Nephron (organoid): ENCODE measurements at regions not wholly inside any gene's neighbourhood (a gene's known extent, or its start where the extent isn't known, plus 50 kb on each side); places are given as distances from the start of the nearest gene placed in this dataset.

Experiments
- H3K27ac Mint-ChIP-seq, 3 experiments: 2 replicates each; pipeline ENCODE4 v1.8.0; 2020; ENCODE audit warnings: mixed read lengths in 3 of 3, mild to moderate bottlenecking in 2 of 3, moderate library complexity in 1 of 3
- H3K27me3 Mint-ChIP-seq: 2 replicates; pipeline ENCODE4 v1.8.0; 2021; ENCODE audit warnings: low read depth, mild to moderate bottlenecking, moderate library complexity, mixed read lengths
- H3K36me3 Mint-ChIP-seq: 2 replicates; pipeline ENCODE4 v1.8.0; 2020; ENCODE audit warnings: low read depth, mixed read lengths
- H3K4me1 Mint-ChIP-seq: 2 replicates; pipeline ENCODE4 v1.8.0; 2020; ENCODE audit warnings: mixed read lengths
- H3K4me3 Mint-ChIP-seq, 3 experiments: 2 replicates each; pipeline ENCODE4 v1.8.0; 2020; ENCODE audit warnings: mild to moderate bottlenecking in 3 of 3, mixed read lengths in 3 of 3, moderate library complexity in 2 of 3
- H3K9me3 Mint-ChIP-seq: 2 replicates; pipeline ENCODE4 v1.8.0; 2020; ENCODE audit warnings: mixed read lengths
- TF ChIP-seq, protein P1 (sequence below), 3 experiments: fragments of 200-600 bp; sonication (generic); IDR thresholded peaks; one replicate each; pipeline ENCODE4 v1.5.0; 2021; ENCODE audit warnings: antibody characterized with exemption in 3 of 3; ENCODE audit not compliant: unreplicated experiment in 3 of 3

DNA sequence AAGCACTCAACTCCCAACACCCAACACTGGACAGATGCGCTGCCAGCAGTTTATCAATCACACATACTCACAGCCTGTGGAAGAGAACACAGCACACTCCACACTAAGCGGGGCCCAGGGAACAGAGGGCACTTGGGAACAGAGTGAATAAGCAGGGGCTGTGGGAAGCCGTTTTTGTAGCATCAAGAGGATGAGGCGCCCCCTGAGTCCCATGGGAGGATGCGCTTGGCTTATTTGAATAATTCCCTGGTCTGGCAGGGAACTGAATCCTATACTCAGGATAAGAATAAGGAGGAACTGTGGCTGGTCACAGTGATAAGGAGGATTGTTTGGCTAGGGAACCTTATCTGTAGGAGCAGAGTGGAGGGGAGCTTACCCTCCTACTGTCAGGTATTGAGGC is 96.1 kb upstream of the DNAH5 start:
- Mint-ChIP-seq H3K4me1 (peaks cover 52% of the 10 kb centered on the region), H3K9me3 (peaks cover 3% of the 10 kb centered on the region), H3K36me3 (no peaks in the 10 kb centered on the region), H3K27ac (no peak overlapping the region), H3K27me3 (peaks cover 10% of the 10 kb centered on the region), H3K4me3 (no peak overlapping the region)
- TF ChIP-seq, protein P1, sequence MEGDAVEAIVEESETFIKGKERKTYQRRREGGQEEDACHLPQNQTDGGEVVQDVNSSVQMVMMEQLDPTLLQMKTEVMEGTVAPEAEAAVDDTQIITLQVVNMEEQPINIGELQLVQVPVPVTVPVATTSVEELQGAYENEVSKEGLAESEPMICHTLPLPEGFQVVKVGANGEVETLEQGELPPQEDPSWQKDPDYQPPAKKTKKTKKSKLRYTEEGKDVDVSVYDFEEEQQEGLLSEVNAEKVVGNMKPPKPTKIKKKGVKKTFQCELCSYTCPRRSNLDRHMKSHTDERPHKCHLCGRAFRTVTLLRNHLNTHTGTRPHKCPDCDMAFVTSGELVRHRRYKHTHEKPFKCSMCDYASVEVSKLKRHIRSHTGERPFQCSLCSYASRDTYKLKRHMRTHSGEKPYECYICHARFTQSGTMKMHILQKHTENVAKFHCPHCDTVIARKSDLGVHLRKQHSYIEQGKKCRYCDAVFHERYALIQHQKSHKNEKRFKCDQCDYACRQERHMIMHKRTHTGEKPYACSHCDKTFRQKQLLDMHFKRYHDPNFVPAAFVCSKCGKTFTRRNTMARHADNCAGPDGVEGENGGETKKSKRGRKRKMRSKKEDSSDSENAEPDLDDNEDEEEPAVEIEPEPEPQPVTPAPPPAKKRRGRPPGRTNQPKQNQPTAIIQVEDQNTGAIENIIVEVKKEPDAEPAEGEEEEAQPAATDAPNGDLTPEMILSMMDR (IDR thresholded peaks at IDR 0.05; ENCODE audit: unreplicated experiment in 3 of 3): no peak

DNA sequence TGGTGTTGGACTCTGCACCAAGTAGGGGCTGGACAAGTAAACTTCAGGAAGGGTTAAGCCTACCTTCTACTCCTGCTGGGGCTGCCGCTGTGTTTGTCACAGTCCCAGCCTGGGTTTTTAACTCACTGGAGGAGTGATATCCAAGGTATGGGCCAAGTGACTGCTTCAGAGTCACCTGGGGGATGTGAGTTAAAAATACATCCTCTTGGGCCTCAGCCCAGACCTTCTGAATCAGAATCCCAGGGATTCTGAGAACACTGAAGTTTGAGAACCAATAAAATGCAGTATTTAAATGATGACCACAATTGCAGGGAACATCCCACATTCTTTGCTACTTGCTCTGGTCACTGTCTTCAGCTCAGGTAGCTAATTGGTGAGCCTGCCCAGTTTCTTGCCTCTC is 95.1 kb upstream of the DNAH5 start:
- peaks cover 10% of the 10 kb centered on the region for H3K27me3 Mint-ChIP-seq
- H3K27ac Mint-ChIP-seq: no peak overlapping the region
- no peaks in the 10 kb centered on the region for H3K36me3 Mint-ChIP-seq
- TF ChIP-seq, protein P1 (IDR thresholded peaks at IDR 0.05; ENCODE audit: unreplicated experiment in 3 of 3): no peak
- peaks cover 60% of the 10 kb centered on the region for H3K4me1 Mint-ChIP-seq
- no peak overlapping the region for H3K4me3 Mint-ChIP-seq
- H3K9me3 Mint-ChIP-seq: peaks cover 3% of the 10 kb centered on the region

DNA sequence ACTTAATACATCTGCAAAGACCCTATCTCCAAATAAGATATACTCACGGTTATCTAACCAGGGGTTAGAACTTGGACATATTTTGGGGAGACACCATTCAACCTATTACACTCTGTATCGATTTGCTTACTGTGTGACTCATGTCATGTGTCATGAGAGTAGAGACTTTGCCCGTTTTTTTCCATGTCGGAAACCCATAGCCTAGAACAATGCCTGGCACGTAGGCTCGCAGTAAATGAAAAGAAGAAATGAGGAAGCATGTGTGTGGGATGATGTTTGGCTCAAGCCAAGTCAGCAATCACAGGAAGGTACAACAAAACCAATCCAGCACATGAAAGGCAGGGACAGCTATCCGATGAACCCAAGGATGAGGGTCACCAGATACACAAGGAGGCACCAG is 94.6 kb upstream of the DNAH5 start:
- Mint-ChIP-seq H3K27ac (peak overlapping the region in 2 of 3 experiments; percentile 21 to 36), H3K27me3 (peaks cover 10% of the 10 kb centered on the region)

DNA sequence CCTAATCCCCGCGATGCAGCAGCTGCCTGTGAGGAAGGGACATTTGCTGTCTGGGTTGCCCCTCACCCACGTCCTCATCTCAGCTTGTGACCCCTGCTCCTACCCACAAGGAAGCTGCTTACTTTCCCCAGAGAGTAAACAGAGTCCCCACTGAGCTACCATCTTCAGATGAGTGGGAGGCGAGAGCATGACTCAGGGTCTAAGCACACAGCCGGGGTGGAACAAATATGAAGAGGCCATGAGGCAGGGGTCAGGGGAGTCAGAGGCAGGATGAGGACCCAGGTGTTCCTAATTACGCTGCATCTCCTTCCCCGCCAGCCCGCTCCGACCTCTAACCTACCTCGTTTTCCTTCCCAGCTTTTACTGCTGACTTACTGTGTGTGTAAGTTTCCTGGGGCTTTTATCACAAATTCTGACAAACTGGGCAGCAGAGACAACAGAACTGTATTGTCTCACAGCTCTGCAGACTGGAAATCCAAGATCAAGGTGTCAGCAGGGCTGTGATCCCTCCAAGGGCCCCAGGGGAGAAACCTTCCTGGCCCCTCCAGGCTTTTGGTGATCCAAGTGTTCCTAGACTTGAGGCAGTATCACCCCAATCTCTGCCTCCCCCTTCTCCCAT is 94.0 kb upstream of the DNAH5 start:
- H3K4me1 Mint-ChIP-seq: peaks cover 64% of the 10 kb centered on the region
- H3K9me3 Mint-ChIP-seq: no peaks in the 10 kb centered on the region
- peaks cover 10% of the 10 kb centered on the region for H3K27me3 Mint-ChIP-seq
- H3K4me3 Mint-ChIP-seq: peak overlapping the region in 1 of 3 experiments; percentile 18
- TF ChIP-seq, protein P1 (IDR thresholded peaks at IDR 0.05; ENCODE audit: unreplicated experiment in 3 of 3): no peak
- H3K36me3 Mint-ChIP-seq: no peaks in the 10 kb centered on the region
- peak overlapping the region in 2 of 3 experiments; percentile 21 to 36 for H3K27ac Mint-ChIP-seq

More for the DNA sequence above, 94.6 kb upstream of the DNAH5 start:
- H3K4me3 Mint-ChIP-seq: no peak overlapping the region
- peaks cover 63% of the 10 kb centered on the region for H3K4me1 Mint-ChIP-seq
- no peaks in the 10 kb centered on the region for H3K36me3 Mint-ChIP-seq
- TF ChIP-seq, protein P1 (IDR thresholded peaks at IDR 0.05; ENCODE audit: unreplicated experiment in 3 of 3): no peak
- no peaks in the 10 kb centered on the region for H3K9me3 Mint-ChIP-seq

DNA sequence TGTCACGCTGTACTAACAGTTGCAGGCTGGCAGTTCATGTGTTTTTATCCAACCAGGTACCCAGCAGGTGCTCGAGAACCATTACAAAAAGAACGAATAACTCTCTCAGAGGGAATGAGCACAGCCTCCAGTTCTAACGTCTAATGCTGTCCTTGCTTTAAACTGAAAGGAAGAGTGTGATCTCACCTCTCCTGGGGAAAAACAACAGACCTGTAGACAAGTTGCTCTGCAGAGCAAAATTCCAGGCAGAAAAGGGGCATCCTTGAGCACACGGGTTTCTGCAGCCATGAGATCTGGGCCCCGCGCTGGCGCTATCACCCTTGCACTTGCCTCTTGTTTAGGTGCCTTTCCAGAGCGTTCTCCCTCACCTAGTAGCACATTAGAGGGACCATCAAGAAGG is 92.5 kb upstream of the DNAH5 start:
- H3K27ac Mint-ChIP-seq: peak overlapping the region; percentile 85 to 93 (median 87)
- TF ChIP-seq, protein P1 (IDR thresholded peaks at IDR 0.05; ENCODE audit: unreplicated experiment in 3 of 3): no peak
- H3K4me3 Mint-ChIP-seq: peak overlapping the region in 2 of 3 experiments; percentile 46 to 48
- H3K9me3 Mint-ChIP-seq: no peaks in the 10 kb centered on the region
- no peaks in the 10 kb centered on the region for H3K36me3 Mint-ChIP-seq
- H3K4me1 Mint-ChIP-seq: peaks cover 58% of the 10 kb centered on the region
- H3K27me3 Mint-ChIP-seq: peaks cover 7% of the 10 kb centered on the region

DNA sequence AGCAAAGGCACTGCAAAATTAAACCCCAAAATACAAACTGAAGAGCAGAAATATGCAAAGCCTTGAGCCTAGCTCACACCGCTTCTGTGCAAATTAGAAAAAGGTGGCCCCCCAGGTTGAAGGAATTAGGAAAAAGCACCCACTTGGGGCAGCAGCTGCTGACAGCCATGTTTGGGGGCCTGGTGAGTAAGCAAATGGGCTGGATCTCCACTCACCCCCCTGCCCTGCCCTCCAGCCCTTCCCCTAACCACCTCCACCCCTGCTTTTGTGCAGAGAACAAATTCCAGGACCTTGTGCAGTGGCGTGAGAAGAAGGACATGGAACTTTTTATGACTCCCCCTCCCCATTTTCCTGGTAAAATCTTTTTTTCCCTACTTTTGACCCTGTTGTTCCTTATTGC is 92.0 kb upstream of the DNAH5 start:
- H3K4me3 Mint-ChIP-seq: peak overlapping the region in 2 of 3 experiments; percentile 29 to 49
- peaks cover 7% of the 10 kb centered on the region for H3K27me3 Mint-ChIP-seq
- H3K4me1 Mint-ChIP-seq: peaks cover 58% of the 10 kb centered on the region
- H3K27ac Mint-ChIP-seq: peak overlapping the region; percentile 85 to 93 (median 87)
- H3K9me3 Mint-ChIP-seq: no peaks in the 10 kb centered on the region
- no peaks in the 10 kb centered on the region for H3K36me3 Mint-ChIP-seq
- TF ChIP-seq, protein P1 (IDR thresholded peaks at IDR 0.05; ENCODE audit: unreplicated experiment in 3 of 3): no peak
